ENCODE measurements at regions not wholly inside any gene's neighbourhood (a gene's known extent, or its start where the extent isn't known, plus 50 kb on each side); places are given as distances from the start of the nearest gene placed in this dataset.

- TF ChIP-seq ZNF18 (tag by site-specific recombination; IDR thresholded peaks at IDR 0.05) (no peak), ZNF292 (tag by site-specific recombination; IDR thresholded peaks at IDR 0.05; ENCODE audit: borderline replicate concordance, low read depth) (no peak), CTCF (tag by site-specific recombination; IDR thresholded peaks at IDR 0.05) (no peak), ZNF792 (tag by site-specific recombination; IDR thresholded peaks at IDR 0.05) (no peak), SP2 (tag by site-specific recombination; IDR thresholded peaks at IDR 0.05) (no peak), ZNF639 (tag by site-specific recombination; IDR thresholded peaks at IDR 0.05) (no peak), ZNF391 (tag by site-specific recombination; IDR thresholded peaks at IDR 0.05; ENCODE audit: borderline replicate concordance, low read depth) (no peak), ZNF398 (tag by site-specific recombination; IDR thresholded peaks at IDR 0.05) (no peak), ZNF518A (tag by site-specific recombination; conservative IDR thresholded peaks at IDR 0.05; ENCODE audit: low read depth) (no peak), OSR2 (tag by site-specific recombination; IDR thresholded peaks at IDR 0.05) (no peak)
These were observed 484.7 kb downstream of the DACH1 start for GRCh38 chr13:71382285-71382684.

Measured in HEK293 (cell line).